ENCODE measurements at regions not wholly inside any gene's neighbourhood (a gene's known extent, or its start where the extent isn't known, plus 50 kb on each side); places are given as distances from the start of the nearest gene placed in this dataset.

- no peak for DNase-seq (ENCODE audit: low read depth)
- no peak overlapping the region for H3K4me3 ChIP-seq (replicated peaks; ENCODE audit: low read depth, low read length)
- TF ChIP-seq CTCF (IDR thresholded peaks at IDR 0.05; ENCODE audit: low read length, missing control alignments) = no peak
Observed at GRCh38 chr17:79441356-79442160, 169.3 kb downstream of the RBFOX3 start.

GRCh38 chr17:79440251-79440650, 170.6 kb downstream of the RBFOX3 start:
- H3K4me3 ChIP-seq (replicated peaks; ENCODE audit: low read depth, low read length) = no peak overlapping the region
- DNase-seq (ENCODE audit: low read depth) = no peak
- TF ChIP-seq CTCF (IDR thresholded peaks at IDR 0.05; ENCODE audit: low read length, missing control alignments) = no peak

GRCh38 chr17:79439493-79439892, 171.4 kb downstream of the RBFOX3 start:
- TF ChIP-seq CTCF (IDR thresholded peaks at IDR 0.05; ENCODE audit: low read length, missing control alignments) = no peak
- H3K4me3 ChIP-seq (replicated peaks; ENCODE audit: low read depth, low read length) = no peak overlapping the region
- no peak for DNase-seq (ENCODE audit: low read depth)

GRCh38 chr17:79438546-79439334, 172.1 kb downstream of the RBFOX3 start:
- DNase-seq (ENCODE audit: low read depth) = no peak
- no peak for TF ChIP-seq CTCF (IDR thresholded peaks at IDR 0.05; ENCODE audit: low read length, missing control alignments)
- no peak overlapping the region for H3K4me3 ChIP-seq (replicated peaks; ENCODE audit: low read depth, low read length)

GRCh38 chr17:79438058-79438457, 172.8 kb downstream of the RBFOX3 start:
- H3K4me3 ChIP-seq (replicated peaks; ENCODE audit: low read depth, low read length) = no peak overlapping the region
- TF ChIP-seq CTCF (IDR thresholded peaks at IDR 0.05; ENCODE audit: low read length, missing control alignments) = no peak
- DNase-seq (ENCODE audit: low read depth) = no peak

- no peak for DNase-seq (ENCODE audit: low read depth)
- TF ChIP-seq CTCF (IDR thresholded peaks at IDR 0.05; ENCODE audit: low read length, missing control alignments) = no peak
- no peak overlapping the region for H3K4me3 ChIP-seq (replicated peaks; ENCODE audit: low read depth, low read length)
Observed at GRCh38 chr17:79437081-79437480, 173.8 kb downstream of the RBFOX3 start.

All from fibroblast of pulmonary artery (primary cell).